Large intestine (tissue), 3 donors: ENCODE measurements at regions not wholly inside any gene's neighbourhood (a gene's known extent, or its start where the extent isn't known, plus 50 kb on each side); places are given as distances from the start of the nearest gene placed in this dataset.
"Not testable (repeated sequence)": the region's sequence is repeated elsewhere in the genome, so short reads cannot be mapped to it uniquely, and the experiment has no call there.

Source experiments
- DNase-seq, 2 donors: peaks; one replicate each; pipeline versions ENCODE4 v3.0.0 to v3.0.0-alpha.2; 2013
- H3K27ac ChIP-seq: one replicate; pipeline ENCODE4 v1.5.1; 2013; ENCODE audit warnings: low read length
- H3K27me3 ChIP-seq: 2 replicates; pipeline ENCODE4 v1.6.1; 2013; ENCODE audit warnings: low read length; ENCODE audit not compliant: control insufficient read depth, insufficient read depth
- H3K36me3 ChIP-seq: 2 replicates; pipeline ENCODE4 v1.6.1; 2013; ENCODE audit warnings: low read length; ENCODE audit not compliant: control insufficient read depth, insufficient read depth
- H3K4me1 ChIP-seq: one replicate; pipeline ENCODE4 v1.6.1; 2013; ENCODE audit warnings: low read length; ENCODE audit not compliant: control insufficient read depth, insufficient read depth
- H3K4me3 ChIP-seq: one replicate; pipeline ENCODE4 v1.5.1; 2013; ENCODE audit warnings: low read length
- H3K9me3 ChIP-seq: one replicate; pipeline ENCODE4 v1.6.1; 2013; ENCODE audit warnings: mild to moderate bottlenecking, low read depth, low read length, moderate library complexity; ENCODE audit not compliant: control insufficient read depth
- WGBS: methylation state at CpG from one replicate; pipeline ENCODE4 v1.1.5; 2013; ENCODE audit warnings: low lambda C conversion rate; ENCODE audit not compliant: insufficient coverage; 5-methylcytosine and 5-hydroxymethylcytosine counted together

GRCh38 chr20:41731198-41731597 lies 113.0 kb upstream of the CHD6 start:
- 100% methylated on average over 1 of the region's 3 CpGs for WGBS

GRCh38 chr20:41727681-41728080 lies 109.5 kb upstream of the CHD6 start:
- no CpG with 5 or more reads among the region's 6 CpGs for WGBS
- H3K4me1 ChIP-seq, H3K36me3 ChIP-seq, H3K27me3 ChIP-seq, H3K9me3 ChIP-seq, H3K4me3 ChIP-seq, H3K27ac ChIP-seq, DNase-seq: not testable (repeated sequence)

More at GRCh38 chr20:41731198-41731597, 113.0 kb upstream of the CHD6 start:
- not testable (repeated sequence) for H3K4me1 ChIP-seq, H3K27me3 ChIP-seq, H3K9me3 ChIP-seq, H3K27ac ChIP-seq, H3K4me3 ChIP-seq, DNase-seq, H3K36me3 ChIP-seq

GRCh38 chr20:41726727-41727126 lies 108.5 kb upstream of the CHD6 start:
- DNase-seq = no peak
- Histone ChIP-seq H3K36me3 (no peaks in the 10 kb centered on the region), H3K4me3 (no peak overlapping the region), H3K27ac (no peak overlapping the region), H3K4me1 (no peaks in the 10 kb centered on the region), H3K9me3 (no peaks in the 10 kb centered on the region), H3K27me3 (no peaks in the 10 kb centered on the region)
- no CpG with 5 or more reads among the region's 4 CpGs for WGBS

GRCh38 chr20:41719151-41719550 lies 101.0 kb upstream of the CHD6 start:
- H3K4me1 ChIP-seq = no peaks in the 10 kb centered on the region
- DNase-seq = no peak
- no peak overlapping the region for H3K4me3 ChIP-seq
- H3K36me3 ChIP-seq = no peaks in the 10 kb centered on the region
- WGBS = 100% methylated on average over 1 of the region's 4 CpGs
- H3K27ac ChIP-seq = no peak overlapping the region
- no peaks in the 10 kb centered on the region for H3K9me3 ChIP-seq
- no peaks in the 10 kb centered on the region for H3K27me3 ChIP-seq

GRCh38 chr20:41717483-41717882 lies 99.3 kb upstream of the CHD6 start:
- no peaks in the 10 kb centered on the region for H3K36me3 ChIP-seq
- H3K27me3 ChIP-seq = peaks cover 2% of the 10 kb centered on the region
- H3K9me3 ChIP-seq = no peaks in the 10 kb centered on the region
- H3K4me3 ChIP-seq = no peak overlapping the region
- WGBS = no CpG with 5 or more reads among the region's 3 CpGs
- H3K4me1 ChIP-seq = no peaks in the 10 kb centered on the region
- peak in 1 of 2 donors; percentile 23 for DNase-seq
- H3K27ac ChIP-seq = no peak overlapping the region

GRCh38 chr20:41716911-41717310 lies 98.7 kb upstream of the CHD6 start:
- DNase-seq = no peak
- Histone ChIP-seq H3K9me3 (no peaks in the 10 kb centered on the region), H3K27ac (no peak overlapping the region), H3K4me1 (no peaks in the 10 kb centered on the region), H3K36me3 (no peaks in the 10 kb centered on the region), H3K27me3 (peaks cover 2% of the 10 kb centered on the region), H3K4me3 (no peak overlapping the region)

GRCh38 chr20:41716436-41716835 lies 98.3 kb upstream of the CHD6 start:
- Histone ChIP-seq H3K4me1 (no peaks in the 10 kb centered on the region), H3K27ac (no peak overlapping the region), H3K36me3 (no peaks in the 10 kb centered on the region), H3K27me3 (peaks cover 2% of the 10 kb centered on the region), H3K9me3 (no peaks in the 10 kb centered on the region), H3K4me3 (no peak overlapping the region)
- no peak for DNase-seq
- whole genome bisulfite sequencing = 100% methylated on average over 1 of the region's 3 CpGs

- no CpG with 5 or more reads among the region's 1 CpG for WGBS
- Histone ChIP-seq H3K9me3 (no peaks in the 10 kb centered on the region), H3K27me3 (peaks cover 2% of the 10 kb centered on the region), H3K36me3 (no peaks in the 10 kb centered on the region), H3K4me1 (no peaks in the 10 kb centered on the region), H3K4me3 (no peak overlapping the region), H3K27ac (no peak overlapping the region)
- DNase-seq = no peak
These were observed 97.3 kb upstream of the CHD6 start for GRCh38 chr20:41715526-41715925.

- H3K27ac ChIP-seq = no peak overlapping the region
- WGBS = no CpG with 5 or more reads among the region's 1 CpG
- no peak overlapping the region for H3K4me3 ChIP-seq
- no peaks in the 10 kb centered on the region for H3K36me3 ChIP-seq
- H3K4me1 ChIP-seq = no peaks in the 10 kb centered on the region
- DNase-seq = no peak
- peaks cover 2% of the 10 kb centered on the region for H3K27me3 ChIP-seq
- no peaks in the 10 kb centered on the region for H3K9me3 ChIP-seq
These were observed 95.9 kb upstream of the CHD6 start for GRCh38 chr20:41714030-41714429.

GRCh38 chr20:41704896-41705295 lies 86.7 kb upstream of the CHD6 start:
- no peak overlapping the region for H3K27ac ChIP-seq
- no peaks in the 10 kb centered on the region for H3K9me3 ChIP-seq
- no peak for DNase-seq
- H3K4me3 ChIP-seq = no peak overlapping the region
- no peaks in the 10 kb centered on the region for H3K27me3 ChIP-seq
- no peaks in the 10 kb centered on the region for H3K4me1 ChIP-seq
- WGBS = 97% methylated on average over 4 of the region's 6 CpGs
- H3K36me3 ChIP-seq = no peaks in the 10 kb centered on the region

GRCh38 chr20:41702647-41703046 lies 84.5 kb upstream of the CHD6 start:
- Histone ChIP-seq H3K9me3 (no peaks in the 10 kb centered on the region), H3K4me3 (no peak overlapping the region), H3K4me1 (no peaks in the 10 kb centered on the region), H3K27me3 (no peaks in the 10 kb centered on the region), H3K27ac (no peak overlapping the region), H3K36me3 (no peaks in the 10 kb centered on the region)
- no peak for DNase-seq
- WGBS = 75% methylated on average over 1 of the region's 2 CpGs
